ENCODE measurements at regions not wholly inside any gene's neighbourhood (a gene's known extent, or its start where the extent isn't known, plus 50 kb on each side); places are given as distances from the start of the nearest gene placed in this dataset.

DNA sequence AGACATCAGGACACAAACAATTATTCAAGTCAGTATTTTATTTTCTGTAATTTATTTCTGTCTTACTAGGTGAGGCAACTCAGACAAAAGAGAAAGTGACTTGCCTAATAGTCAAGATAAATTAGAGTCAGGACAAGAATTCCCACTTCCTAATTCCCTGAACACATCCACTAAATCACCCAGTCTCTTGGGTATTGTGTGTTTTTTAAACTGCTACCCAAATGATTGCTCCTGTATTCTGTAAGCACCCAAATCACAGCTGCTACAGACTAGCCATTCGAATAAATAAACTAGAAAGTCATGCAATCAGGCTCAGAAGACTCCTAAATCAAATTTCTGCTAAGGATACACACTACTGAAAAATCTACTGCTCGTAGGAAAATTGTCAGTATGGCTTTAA lies 263.0 kb downstream of the DUSP6 start:
- no peak for DNase-seq (ENCODE audit: low read depth, low spot score)
- Histone ChIP-seq H3K9me1 (ENCODE audit: control insufficient read depth, extremely low read depth, insufficient read depth, low read length) (no peaks in the 10 kb centered on the region), H3K9ac (ENCODE audit: control insufficient read depth, extremely low read depth, insufficient read depth, low read length) (no peak overlapping the region), H3K27me3 (ENCODE audit: control insufficient read depth, extremely low read depth, insufficient read depth, low read length) (no peaks in the 10 kb centered on the region), H3K4me2 (ENCODE audit: control insufficient read depth, extremely low read depth, insufficient read depth, low read depth, low read length) (no peak overlapping the region), H3K79me2 (ENCODE audit: control insufficient read depth, insufficient read depth, low read length) (no peaks in the 10 kb centered on the region), H3K36me3 (ENCODE audit: control insufficient read depth in 2 of 2, extremely low read depth in 1 of 2, insufficient read depth in 2 of 2, low read length in 2 of 2) (no peaks in the 10 kb centered on the region), H3K9me3 (ENCODE audit: control insufficient read depth, low read depth, low read length) (peaks cover 2% of the 10 kb centered on the region), H4K20me1 (ENCODE audit: control insufficient read depth, extremely low read depth, insufficient read depth, low read length) (no peaks in the 10 kb centered on the region), H2AFZ (ENCODE audit: control insufficient read depth, low read length) (no peak overlapping the region), H3K4me3 (ENCODE audit: control insufficient read depth in 2 of 3, extremely low read depth in 1 of 3, insufficient read depth in 2 of 3, low read depth in 1 of 3, low read length in 3 of 3) (no peak overlapping the region), H3K27ac (ENCODE audit: control insufficient read depth, insufficient read depth, low read length) (no peak overlapping the region), H3K4me1 (ENCODE audit: control insufficient read depth, extremely low read depth, insufficient read depth, low read length) (no peaks in the 10 kb centered on the region)
- no peak for FAIRE-seq
- dilution Hi-C loops (cut with MboI; ENCODE audit: extremely low pct_ligation_motif_present, low sequenced_read_pairs) = no loop called here
- no peak for TF ChIP-seq EZH2 (IDR thresholded peaks at IDR 0.05; ENCODE audit: low read length)
- TF ChIP-seq, protein P1, sequence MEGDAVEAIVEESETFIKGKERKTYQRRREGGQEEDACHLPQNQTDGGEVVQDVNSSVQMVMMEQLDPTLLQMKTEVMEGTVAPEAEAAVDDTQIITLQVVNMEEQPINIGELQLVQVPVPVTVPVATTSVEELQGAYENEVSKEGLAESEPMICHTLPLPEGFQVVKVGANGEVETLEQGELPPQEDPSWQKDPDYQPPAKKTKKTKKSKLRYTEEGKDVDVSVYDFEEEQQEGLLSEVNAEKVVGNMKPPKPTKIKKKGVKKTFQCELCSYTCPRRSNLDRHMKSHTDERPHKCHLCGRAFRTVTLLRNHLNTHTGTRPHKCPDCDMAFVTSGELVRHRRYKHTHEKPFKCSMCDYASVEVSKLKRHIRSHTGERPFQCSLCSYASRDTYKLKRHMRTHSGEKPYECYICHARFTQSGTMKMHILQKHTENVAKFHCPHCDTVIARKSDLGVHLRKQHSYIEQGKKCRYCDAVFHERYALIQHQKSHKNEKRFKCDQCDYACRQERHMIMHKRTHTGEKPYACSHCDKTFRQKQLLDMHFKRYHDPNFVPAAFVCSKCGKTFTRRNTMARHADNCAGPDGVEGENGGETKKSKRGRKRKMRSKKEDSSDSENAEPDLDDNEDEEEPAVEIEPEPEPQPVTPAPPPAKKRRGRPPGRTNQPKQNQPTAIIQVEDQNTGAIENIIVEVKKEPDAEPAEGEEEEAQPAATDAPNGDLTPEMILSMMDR (optimal IDR thresholded peaks at IDR 0.05 in 1 of 3, IDR thresholded peaks at IDR 0.05 in 1 of 3, conservative IDR thresholded peaks at IDR 0.05 in 1 of 3; ENCODE audit: extremely low read depth in 1 of 3, insufficient read depth in 2 of 3, low read length in 3 of 3) = no peak

DNA sequence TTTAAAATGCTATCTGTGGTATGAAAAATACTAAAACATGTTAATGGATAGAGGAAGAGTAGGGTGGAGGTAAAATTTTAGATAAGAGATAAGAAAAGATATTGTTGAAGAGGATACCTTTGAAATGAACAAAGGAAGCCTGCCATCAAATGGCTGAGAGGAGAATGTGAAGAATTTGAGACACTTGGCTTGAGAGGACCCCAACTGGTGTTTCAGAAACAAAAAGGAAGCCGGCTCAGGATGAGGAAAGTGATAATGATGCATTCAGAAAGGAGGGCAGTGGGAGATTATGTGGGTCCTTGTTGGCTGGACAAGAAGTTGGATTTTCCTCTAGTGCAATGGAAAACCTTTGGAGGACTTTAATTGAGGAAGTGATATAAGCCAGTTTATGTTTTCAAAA lies 264.4 kb downstream of the DUSP6 start:
- dilution Hi-C loops (cut with MboI; ENCODE audit: extremely low pct_ligation_motif_present, low sequenced_read_pairs) = no loop called here
- TF ChIP-seq, protein P1 (optimal IDR thresholded peaks at IDR 0.05 in 1 of 3, IDR thresholded peaks at IDR 0.05 in 1 of 3, conservative IDR thresholded peaks at IDR 0.05 in 1 of 3; ENCODE audit: extremely low read depth in 1 of 3, insufficient read depth in 2 of 3, low read length in 3 of 3) = no peak
- TF ChIP-seq EZH2 (IDR thresholded peaks at IDR 0.05; ENCODE audit: low read length) = no peak
- no peak overlapping the region for H3K4me3 ChIP-seq (ENCODE audit: control insufficient read depth in 2 of 3, extremely low read depth in 1 of 3, insufficient read depth in 2 of 3, low read depth in 1 of 3, low read length in 3 of 3)
- FAIRE-seq (no peak), DNase-seq (ENCODE audit: low read depth, low spot score) (no peak)
- H3K27ac ChIP-seq (ENCODE audit: control insufficient read depth, insufficient read depth, low read length) = no peak overlapping the region
- no peaks in the 10 kb centered on the region for H4K20me1 ChIP-seq (ENCODE audit: control insufficient read depth, extremely low read depth, insufficient read depth, low read length)
- H2AFZ ChIP-seq (ENCODE audit: control insufficient read depth, low read length) = no peak overlapping the region
- no peak overlapping the region for H3K9ac ChIP-seq (ENCODE audit: control insufficient read depth, extremely low read depth, insufficient read depth, low read length)
- H3K9me3 ChIP-seq (ENCODE audit: control insufficient read depth, low read depth, low read length) = peaks cover 2% of the 10 kb centered on the region
- H3K4me1 ChIP-seq (ENCODE audit: control insufficient read depth, extremely low read depth, insufficient read depth, low read length) = no peaks in the 10 kb centered on the region
- no peaks in the 10 kb centered on the region for H3K36me3 ChIP-seq (ENCODE audit: control insufficient read depth in 2 of 2, extremely low read depth in 1 of 2, insufficient read depth in 2 of 2, low read length in 2 of 2)
- no peaks in the 10 kb centered on the region for H3K9me1 ChIP-seq (ENCODE audit: control insufficient read depth, extremely low read depth, insufficient read depth, low read length)
- no peak overlapping the region for H3K4me2 ChIP-seq (ENCODE audit: control insufficient read depth, extremely low read depth, insufficient read depth, low read depth, low read length)
- no peaks in the 10 kb centered on the region for H3K27me3 ChIP-seq (ENCODE audit: control insufficient read depth, extremely low read depth, insufficient read depth, low read length)
- no peaks in the 10 kb centered on the region for H3K79me2 ChIP-seq (ENCODE audit: control insufficient read depth, insufficient read depth, low read length)
